Activated T-cell treated with anti-CD3 and anti-CD28 coated beads, Interleukin-2, amount 50 U/mL, for 72 hours (primary cell): ENCODE measurements at regions not wholly inside any gene's neighbourhood (a gene's known extent, or its start where the extent isn't known, plus 50 kb on each side); places are given as distances from the start of the nearest gene placed in this dataset.

Experiments used
- ATAC-seq, 2 donors: fragments of 150-1000 bp; cut with Tn5 transposase; replicated peaks in 1 of 2; 2 replicates each; pipeline ENCODE4 v1.10.0; 2021; ENCODE audit warnings: moderate library complexity in 2 of 2, mild to moderate bottlenecking in 1 of 2
- DNase-seq, 2 donors: peaks; one replicate each; pipeline ENCODE4 v3.0.0; 2021 to 2022; ENCODE audit warnings: mixed read lengths in 1 of 2
- H3K27ac Mint-ChIP-seq: one replicate; pipeline ENCODE4 v1.8.0; 2022; ENCODE audit warnings: mild to moderate bottlenecking, moderate library complexity, mixed read lengths
- H3K27me3 Mint-ChIP-seq: one replicate; pipeline ENCODE4 v1.8.0; 2022; ENCODE audit warnings: low read depth, mixed read lengths
- H3K36me3 Mint-ChIP-seq, 2 donors: one replicate each; pipeline ENCODE4 v1.8.0; 2022; ENCODE audit warnings: mixed read lengths in 2 of 2, mild to moderate bottlenecking in 1 of 2; ENCODE audit not compliant: insufficient read depth in 2 of 2
- H3K4me1 Mint-ChIP-seq: one replicate; pipeline ENCODE4 v1.8.0; 2022; ENCODE audit warnings: low read depth, mixed read lengths
- H3K4me3 Mint-ChIP-seq, 2 donors: one replicate each; pipeline ENCODE4 v1.8.0; 2022; ENCODE audit warnings: mild to moderate bottlenecking in 2 of 2, mixed read lengths in 2 of 2, moderate library complexity in 2 of 2
- H3K9me3 Mint-ChIP-seq, 2 donors: one replicate each; pipeline ENCODE4 v1.8.0; 2022; ENCODE audit warnings: mixed read lengths in 2 of 2

GRCh38 chr5:152546493-152546892 lies 141.4 kb upstream of the NMUR2 start:
- H3K27me3 Mint-ChIP-seq = peaks cover 3% of the 10 kb centered on the region
- peak in 1 of 2 donors; percentile 17 for ATAC-seq
- DNase-seq = no peak
- H3K4me3 Mint-ChIP-seq = no peak overlapping the region
- H3K4me1 Mint-ChIP-seq = no peaks in the 10 kb centered on the region
- peaks cover 0 to 3% of the 10 kb centered on the region in 2 donors for H3K9me3 Mint-ChIP-seq
- peaks cover 0 to 1% of the 10 kb centered on the region in 2 donors for H3K36me3 Mint-ChIP-seq
- no peak overlapping the region for H3K27ac Mint-ChIP-seq

DNA sequence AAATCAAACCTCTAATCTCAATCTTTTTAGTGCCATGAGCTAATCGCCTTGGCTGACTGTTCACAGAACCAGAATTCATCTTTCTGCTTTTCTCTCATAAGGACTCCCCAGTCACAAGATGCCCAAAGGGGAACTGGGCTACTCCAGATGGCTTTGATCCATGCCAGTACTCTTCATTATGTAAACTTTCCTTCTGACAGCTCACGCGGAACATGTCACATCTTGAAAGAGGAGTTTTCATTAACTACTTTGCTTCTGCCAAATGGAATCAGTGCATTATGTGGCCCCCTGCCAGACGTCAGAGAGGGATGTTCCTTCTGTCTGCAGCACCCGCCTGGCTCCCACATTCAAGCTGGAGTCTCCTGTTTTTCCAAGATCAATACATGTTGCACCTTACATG lies 142.1 kb upstream of the NMUR2 start:
- Mint-ChIP-seq H3K27ac (no peak overlapping the region), H3K36me3 (peaks cover 0 to 1% of the 10 kb centered on the region in 2 donors), H3K4me1 (no peaks in the 10 kb centered on the region), H3K27me3 (no peaks in the 10 kb centered on the region), H3K4me3 (no peak overlapping the region), H3K9me3 (peaks cover 0 to 5% of the 10 kb centered on the region in 2 donors)
- no peak for DNase-seq
- no peak for ATAC-seq

DNA sequence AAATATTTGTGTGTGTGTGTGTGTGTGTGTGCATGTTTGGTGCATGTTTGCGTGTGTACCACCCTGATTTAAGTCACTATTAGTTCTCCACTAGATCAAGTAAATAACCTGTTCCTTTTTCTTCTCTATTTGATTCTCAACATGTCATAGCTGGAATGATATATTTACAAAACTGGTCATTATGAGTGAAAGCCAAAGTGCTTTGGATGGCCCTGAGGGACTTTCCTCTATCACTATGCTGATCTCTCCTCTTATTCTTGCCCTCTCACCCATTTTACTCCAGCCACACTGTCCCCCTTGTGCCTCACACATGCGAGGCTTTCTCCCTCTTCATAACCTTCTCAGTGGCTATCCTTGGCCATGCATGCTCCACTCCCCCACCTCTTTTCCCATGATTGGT lies 144.6 kb upstream of the NMUR2 start:
- Mint-ChIP-seq H3K27ac (no peak overlapping the region), H3K4me3 (no peak overlapping the region), H3K36me3 (peaks cover 0 to 1% of the 10 kb centered on the region in 2 donors), H3K4me1 (no peaks in the 10 kb centered on the region), H3K27me3 (no peaks in the 10 kb centered on the region), H3K9me3 (peaks cover 0 to 5% of the 10 kb centered on the region in 2 donors)
- no peak for DNase-seq
- ATAC-seq = no peak

DNA sequence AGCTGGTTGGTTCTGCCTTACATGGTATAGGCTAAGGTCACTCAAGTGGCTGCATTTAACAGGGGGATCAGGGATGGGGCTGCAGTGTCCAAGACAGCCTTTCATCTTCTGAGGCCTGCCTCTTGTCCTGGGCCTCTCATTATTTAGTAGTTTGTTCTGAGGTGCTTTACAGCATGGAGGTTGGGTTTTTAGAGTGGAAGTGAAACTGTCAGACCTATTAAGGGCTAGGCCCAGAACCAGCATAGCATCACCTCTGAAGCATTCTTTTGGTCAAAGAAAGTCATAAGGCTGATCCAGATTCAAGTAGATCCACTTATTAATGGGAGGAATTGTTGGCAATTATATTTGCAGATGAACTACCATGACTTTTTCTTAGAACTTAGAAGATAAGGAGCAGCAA lies 146.0 kb upstream of the NMUR2 start:
- Mint-ChIP-seq H3K27me3 (no peaks in the 10 kb centered on the region), H3K36me3 (peaks cover 0 to 1% of the 10 kb centered on the region in 2 donors), H3K9me3 (peaks cover 0 to 5% of the 10 kb centered on the region in 2 donors), H3K4me1 (no peaks in the 10 kb centered on the region), H3K4me3 (no peak overlapping the region), H3K27ac (no peak overlapping the region)
- DNase-seq (no peak), ATAC-seq (no peak)

- no peaks in the 10 kb centered on the region for H3K27me3 Mint-ChIP-seq
- no peaks in the 10 kb centered on the region for H3K36me3 Mint-ChIP-seq
- H3K27ac Mint-ChIP-seq = no peak overlapping the region
- H3K9me3 Mint-ChIP-seq = peaks cover 0 to 2% of the 10 kb centered on the region in 2 donors
- no peak overlapping the region for H3K4me3 Mint-ChIP-seq
- ATAC-seq (no peak), DNase-seq (no peak)
- no peaks in the 10 kb centered on the region for H3K4me1 Mint-ChIP-seq
Observed at GRCh38 chr5:152556784-152557183, 151.7 kb upstream of the NMUR2 start.

DNA sequence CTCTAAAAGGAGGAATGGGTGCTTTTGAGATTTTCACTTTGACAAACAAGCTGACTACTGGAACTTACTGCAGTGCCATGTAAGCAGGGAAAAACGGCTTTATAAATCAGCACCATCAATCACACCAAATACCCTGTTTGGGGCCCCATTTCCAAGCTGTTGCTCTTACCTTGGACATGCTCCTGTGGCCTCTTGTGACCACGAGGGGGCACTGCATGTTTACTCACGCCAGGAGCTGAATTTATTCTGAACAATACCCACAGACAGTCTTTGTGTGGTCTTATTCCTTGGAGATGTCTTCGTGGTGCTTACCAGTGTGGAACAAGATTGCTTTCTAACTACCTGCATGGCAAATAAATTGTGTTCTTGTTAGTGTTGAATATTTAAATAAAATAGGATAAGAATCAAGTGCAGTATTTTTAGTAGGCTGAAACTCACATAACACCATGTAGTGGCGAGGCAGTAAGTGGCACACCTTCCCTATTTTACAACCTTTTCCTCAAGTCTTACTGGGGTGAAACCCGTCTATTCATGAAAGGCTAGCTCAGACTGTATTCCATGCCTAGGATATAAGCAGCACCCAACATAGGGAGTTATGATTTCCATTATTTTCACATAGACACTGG lies 155.5 kb upstream of the NMUR2 start:
- peaks cover 0 to 2% of the 10 kb centered on the region in 2 donors for H3K9me3 Mint-ChIP-seq
- H3K36me3 Mint-ChIP-seq = no peaks in the 10 kb centered on the region
- H3K4me1 Mint-ChIP-seq = no peaks in the 10 kb centered on the region
- H3K27me3 Mint-ChIP-seq = no peaks in the 10 kb centered on the region
- DNase-seq (peak; percentile 38 to 48), ATAC-seq (no peak)
- no peak overlapping the region for H3K27ac Mint-ChIP-seq
- no peak overlapping the region for H3K4me3 Mint-ChIP-seq

DNA sequence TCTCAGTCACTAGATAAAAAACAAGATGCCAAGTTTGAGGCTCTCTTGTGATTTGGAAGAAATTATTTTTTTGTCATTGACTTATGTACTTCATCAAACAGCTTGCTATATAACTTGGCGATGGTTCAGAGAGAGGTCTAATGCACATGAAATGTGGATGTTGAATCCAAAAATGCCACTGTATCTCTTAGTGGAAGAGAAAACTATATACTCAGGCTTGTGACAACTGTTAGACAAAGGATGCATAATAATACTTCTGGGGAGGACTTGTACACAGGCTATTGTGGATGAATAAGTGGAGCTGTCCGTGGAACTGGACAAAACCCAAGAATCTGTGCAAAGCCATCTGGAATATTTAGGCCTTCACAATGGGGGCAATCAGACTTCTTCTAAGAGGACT lies 162.9 kb upstream of the NMUR2 start:
- no peak overlapping the region for H3K4me3 Mint-ChIP-seq
- no peaks in the 10 kb centered on the region for H3K4me1 Mint-ChIP-seq
- H3K27ac Mint-ChIP-seq = no peak overlapping the region
- no peaks in the 10 kb centered on the region for H3K27me3 Mint-ChIP-seq
- no peaks in the 10 kb centered on the region for H3K36me3 Mint-ChIP-seq
- no peak for DNase-seq
- H3K9me3 Mint-ChIP-seq = peaks cover 2% of the 10 kb centered on the region in 2 donors
- ATAC-seq = no peak

- H3K27me3 Mint-ChIP-seq = no peaks in the 10 kb centered on the region
- DNase-seq = no peak
Observed at GRCh38 chr5:152572812-152573211, 167.7 kb upstream of the NMUR2 start.

DNA sequence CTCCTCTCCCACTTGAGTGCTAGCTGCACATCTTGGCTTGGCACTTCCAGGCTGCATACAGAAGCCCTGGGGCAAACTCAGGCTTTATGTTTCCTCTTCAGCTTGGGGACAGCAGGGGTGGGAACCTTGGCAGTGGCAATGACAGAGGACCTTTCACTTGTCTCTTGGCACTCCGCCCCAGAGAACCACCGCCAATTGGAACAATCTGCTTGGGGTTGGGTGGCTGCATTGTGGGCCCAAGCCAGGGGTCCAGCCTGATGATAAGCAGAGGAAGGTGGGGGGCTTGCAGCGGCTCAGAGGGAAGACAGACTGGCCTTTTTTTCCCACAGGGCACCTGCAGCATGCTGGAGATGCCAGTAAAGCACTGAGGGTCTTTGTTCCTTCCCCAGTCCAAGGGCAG lies 179.0 kb upstream of the NMUR2 start:
- DNase-seq (no peak), ATAC-seq (no peak)
- Mint-ChIP-seq H3K27me3 (peaks cover 5% of the 10 kb centered on the region), H3K36me3 (peaks cover 3 to 5% of the 10 kb centered on the region in 2 donors), H3K27ac (no peak overlapping the region), H3K4me3 (no peak overlapping the region), H3K4me1 (no peaks in the 10 kb centered on the region), H3K9me3 (peaks cover 10 to 11% of the 10 kb centered on the region in 2 donors)

More at GRCh38 chr5:152572812-152573211, 167.7 kb upstream of the NMUR2 start:
- no peak for ATAC-seq
- Mint-ChIP-seq H3K27ac (no peak overlapping the region), H3K36me3 (no peaks in the 10 kb centered on the region), H3K4me3 (no peak overlapping the region), H3K4me1 (no peaks in the 10 kb centered on the region), H3K9me3 (peaks cover 4 to 5% of the 10 kb centered on the region in 2 donors)

- no peaks in the 10 kb centered on the region for H3K27me3 Mint-ChIP-seq
- H3K36me3 Mint-ChIP-seq = peaks cover 0 to 4% of the 10 kb centered on the region in 2 donors
- ATAC-seq (no peak), DNase-seq (no peak)
- H3K27ac Mint-ChIP-seq = no peak overlapping the region
- H3K9me3 Mint-ChIP-seq = peaks cover 6 to 7% of the 10 kb centered on the region in 2 donors
- H3K4me1 Mint-ChIP-seq = no peaks in the 10 kb centered on the region
- H3K4me3 Mint-ChIP-seq = no peak overlapping the region
Observed at GRCh38 chr5:152592416-152592815, 187.3 kb upstream of the NMUR2 start.

GRCh38 chr5:152593388-152593787 lies 188.3 kb upstream of the NMUR2 start:
- no peak overlapping the region for H3K4me3 Mint-ChIP-seq
- H3K36me3 Mint-ChIP-seq = peaks cover 0 to 3% of the 10 kb centered on the region in 2 donors
- ATAC-seq (no peak), DNase-seq (no peak)
- peaks cover 2 to 5% of the 10 kb centered on the region in 2 donors for H3K9me3 Mint-ChIP-seq
- H3K27me3 Mint-ChIP-seq = no peaks in the 10 kb centered on the region
- H3K27ac Mint-ChIP-seq = no peak overlapping the region
- H3K4me1 Mint-ChIP-seq = no peaks in the 10 kb centered on the region

DNA sequence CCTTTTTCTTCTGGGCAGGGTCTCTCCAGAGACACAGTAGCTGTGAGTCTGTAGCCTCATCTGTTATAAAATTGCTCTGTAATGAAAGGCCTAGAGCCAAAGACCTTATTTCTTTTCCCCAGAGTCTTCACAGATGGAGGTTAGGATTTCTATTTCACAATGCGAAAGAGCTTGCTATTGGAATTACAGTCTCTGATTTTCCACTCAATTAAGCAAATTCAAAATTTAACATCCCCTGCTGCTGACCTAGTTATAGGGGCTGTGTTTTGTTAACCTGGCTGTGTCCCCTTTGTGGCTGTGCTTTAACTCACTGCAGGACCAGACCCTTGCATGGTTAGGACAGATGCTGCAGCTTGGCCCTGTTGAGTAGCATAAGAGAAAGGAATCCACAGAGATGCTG lies 190.3 kb upstream of the NMUR2 start:
- no peak overlapping the region for H3K27ac Mint-ChIP-seq
- DNase-seq (no peak), ATAC-seq (no peak)
- peaks cover 0 to 2% of the 10 kb centered on the region in 2 donors for H3K9me3 Mint-ChIP-seq
- no peak overlapping the region for H3K4me3 Mint-ChIP-seq
- H3K4me1 Mint-ChIP-seq = no peaks in the 10 kb centered on the region
- H3K27me3 Mint-ChIP-seq = no peaks in the 10 kb centered on the region
- no peaks in the 10 kb centered on the region for H3K36me3 Mint-ChIP-seq

GRCh38 chr5:152599096-152599495 lies 194.0 kb upstream of the NMUR2 start:
- ATAC-seq = no peak
- Mint-ChIP-seq H3K27ac (no peak overlapping the region), H3K4me1 (no peaks in the 10 kb centered on the region), H3K9me3 (peaks cover 0 to 4% of the 10 kb centered on the region in 2 donors), H3K4me3 (no peak overlapping the region), H3K27me3 (no peaks in the 10 kb centered on the region), H3K36me3 (no peaks in the 10 kb centered on the region)
- DNase-seq = no peak
